HG02884 (cell line): ENCODE measurements at regions not wholly inside any gene's neighbourhood (a gene's known extent, or its start where the extent isn't known, plus 50 kb on each side); places are given as distances from the start of the nearest gene placed in this dataset.

ENCODE experiments used
- ATAC-seq: cut with Tn5 transposase; IDR thresholded peaks from one replicate; pipeline ENCODE4 v1.9.1; 2021; ENCODE audit warnings: mild to moderate bottlenecking, moderate library complexity; ENCODE audit not compliant: unreplicated experiment

GRCh38 chr11:95494856-95495255, 263.9 kb upstream of the SESN3 start:
- no peak for ATAC-seq

- no peak for ATAC-seq
Observed at GRCh38 chr11:95494167-95494566, 263.2 kb upstream of the SESN3 start.

- ATAC-seq, result no peak
Observed at GRCh38 chr11:95490625-95491024, 259.6 kb upstream of the SESN3 start.

- ATAC-seq, result no peak
Observed at GRCh38 chr11:95487938-95488337, 256.9 kb upstream of the SESN3 start.

GRCh38 chr11:95487391-95487790, 256.4 kb upstream of the SESN3 start:
- ATAC-seq, result peak; percentile 100

- ATAC-seq, result no peak
Observed at GRCh38 chr11:95486979-95487378, 256.0 kb upstream of the SESN3 start.

- ATAC-seq, result no peak
Observed at GRCh38 chr11:95486466-95486865, 255.5 kb upstream of the SESN3 start.

- ATAC-seq, result no peak
Observed at GRCh38 chr11:95485115-95485900, 254.3 kb upstream of the SESN3 start.

- ATAC-seq, result no peak
Observed at GRCh38 chr11:95483339-95483738, 252.3 kb upstream of the SESN3 start.

- no peak for ATAC-seq
Observed at GRCh38 chr11:95478003-95478402, 247.0 kb upstream of the SESN3 start.

- ATAC-seq, result no peak
Observed at GRCh38 chr11:95469258-95469657, 238.3 kb upstream of the SESN3 start.

GRCh38 chr11:95466416-95466815, 235.4 kb upstream of the SESN3 start:
- no peak for ATAC-seq

- no peak for ATAC-seq
Observed at GRCh38 chr11:95465887-95466286, 234.9 kb upstream of the SESN3 start.

GRCh38 chr11:95461858-95462257, 230.9 kb upstream of the SESN3 start:
- ATAC-seq, result no peak

- ATAC-seq, result no peak
Observed at GRCh38 chr11:95461348-95461747, 230.3 kb upstream of the SESN3 start.

GRCh38 chr11:95459291-95460042, 228.5 kb upstream of the SESN3 start:
- no peak for ATAC-seq

- ATAC-seq, result no peak
Observed at GRCh38 chr11:95456714-95457491, 225.9 kb upstream of the SESN3 start.

GRCh38 chr11:95455228-95455970, 224.4 kb upstream of the SESN3 start:
- peak; percentile 84 for ATAC-seq

- ATAC-seq, result no peak
Observed at GRCh38 chr11:95453616-95454171, 222.7 kb upstream of the SESN3 start.

GRCh38 chr11:95451682-95452081, 220.7 kb upstream of the SESN3 start:
- ATAC-seq, result no peak

- no peak for ATAC-seq
Observed at GRCh38 chr11:95451261-95451660, 220.3 kb upstream of the SESN3 start.
